ENCODE measurements at regions not wholly inside any gene's neighbourhood (a gene's known extent, or its start where the extent isn't known, plus 50 kb on each side); places are given as distances from the start of the nearest gene placed in this dataset.

DNA sequence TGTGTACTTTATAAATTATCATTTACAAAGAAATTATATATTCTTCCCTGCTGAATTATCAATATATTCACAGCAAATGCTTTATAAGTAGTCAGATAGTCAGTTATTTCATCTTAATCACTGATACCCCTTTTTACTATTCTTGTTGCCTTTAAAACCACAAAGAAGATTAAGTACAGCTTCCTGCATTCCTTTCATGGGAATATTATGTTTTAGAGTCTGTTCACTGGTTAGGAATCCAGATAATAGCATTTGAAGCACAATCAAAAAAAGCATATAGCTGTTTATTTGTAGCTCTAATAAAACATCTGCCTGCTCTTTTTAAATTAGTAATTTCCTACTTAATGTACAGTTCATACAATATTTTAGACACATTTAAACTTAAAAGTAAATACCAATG is 508.9 kb downstream of the FBXO15 start:
- TF ChIP-seq, protein P1, sequence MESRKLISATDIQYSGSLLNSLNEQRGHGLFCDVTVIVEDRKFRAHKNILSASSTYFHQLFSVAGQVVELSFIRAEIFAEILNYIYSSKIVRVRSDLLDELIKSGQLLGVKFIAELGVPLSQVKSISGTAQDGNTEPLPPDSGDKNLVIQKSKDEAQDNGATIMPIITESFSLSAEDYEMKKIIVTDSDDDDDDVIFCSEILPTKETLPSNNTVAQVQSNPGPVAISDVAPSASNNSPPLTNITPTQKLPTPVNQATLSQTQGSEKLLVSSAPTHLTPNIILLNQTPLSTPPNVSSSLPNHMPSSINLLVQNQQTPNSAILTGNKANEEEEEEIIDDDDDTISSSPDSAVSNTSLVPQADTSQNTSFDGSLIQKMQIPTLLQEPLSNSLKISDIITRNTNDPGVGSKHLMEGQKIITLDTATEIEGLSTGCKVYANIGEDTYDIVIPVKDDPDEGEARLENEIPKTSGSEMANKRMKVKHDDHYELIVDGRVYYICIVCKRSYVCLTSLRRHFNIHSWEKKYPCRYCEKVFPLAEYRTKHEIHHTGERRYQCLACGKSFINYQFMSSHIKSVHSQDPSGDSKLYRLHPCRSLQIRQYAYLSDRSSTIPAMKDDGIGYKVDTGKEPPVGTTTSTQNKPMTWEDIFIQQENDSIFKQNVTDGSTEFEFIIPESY (IDR thresholded peaks at IDR 0.05; ENCODE audit: extremely low read depth, insufficient replicate concordance, low read length), result no peak
- TF ChIP-seq CBX3 (IDR thresholded peaks at IDR 0.05; ENCODE audit: low read depth) (no peak), ZNF274 (IDR thresholded peaks at IDR 0.05; ENCODE audit: low read depth, low read length) (no peak), POLR2A (IDR thresholded peaks at IDR 0.05; ENCODE audit: borderline replicate concordance, extremely low read depth, insufficient read depth, insufficient read length) (no peak)
- no peak for DNase-seq (ENCODE audit: low read depth, low spot score)

DNA sequence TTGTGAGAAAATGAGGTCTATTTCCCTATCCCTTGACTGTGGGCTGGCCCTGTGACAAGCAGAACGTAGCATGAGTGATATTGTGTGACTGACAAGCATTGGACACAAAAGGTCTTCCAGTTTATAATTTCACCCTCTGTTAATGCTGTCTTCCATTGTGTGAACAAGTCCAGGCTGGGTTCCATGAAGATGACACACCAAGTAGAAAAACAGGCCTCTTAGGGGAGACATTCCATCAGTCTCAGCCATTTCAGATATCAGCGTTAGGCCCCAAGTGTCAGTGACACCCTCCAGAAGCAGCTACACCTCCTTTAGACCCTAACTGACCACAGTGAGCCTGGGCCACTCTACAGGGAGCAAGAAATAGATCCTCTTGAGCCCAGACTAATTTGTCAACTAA is 511.3 kb downstream of the FBXO15 start:
- H3K36me3 ChIP-seq (ENCODE audit: control insufficient read depth in 1 of 2, insufficient read depth in 2 of 2, low read length in 2 of 2), result no peaks in the 10 kb centered on the region
- ChIA-PET RAD21 (ENCODE audit: low non-redundant PET in 1 of 2, low total read pairs in 2 of 2, uncharacterized antibody in 2 of 2, unreplicated experiment in 2 of 2) (no interaction called here), POLR2A (no interaction called here), CTCF (no interaction called here)
- ATAC-seq (no peak), DNase-seq (ENCODE audit: low read depth, low spot score) (no peak)
- H4K20me1 ChIP-seq (ENCODE audit: insufficient read depth), result no peaks in the 10 kb centered on the region
- no TSS peak for BruUV-seq (replicated peaks)
- H3K9me3 ChIP-seq (ENCODE audit: control insufficient read depth in 1 of 2, insufficient read depth in 1 of 2, low read depth in 1 of 2, low read length in 2 of 2), result peaks cover 4 to 10% of the 10 kb centered on the region in 2 experiments; a peak in 2 of 4 replicates
- no peaks in the 10 kb centered on the region for H3K27me3 ChIP-seq (ENCODE audit: insufficient read depth, low read length)
- TF ChIP-seq, protein P2, sequence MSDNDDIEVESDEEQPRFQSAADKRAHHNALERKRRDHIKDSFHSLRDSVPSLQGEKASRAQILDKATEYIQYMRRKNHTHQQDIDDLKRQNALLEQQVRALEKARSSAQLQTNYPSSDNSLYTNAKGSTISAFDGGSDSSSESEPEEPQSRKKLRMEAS (IDR thresholded peaks at IDR 0.05), result no peak
- TF ChIP-seq, protein P3, sequence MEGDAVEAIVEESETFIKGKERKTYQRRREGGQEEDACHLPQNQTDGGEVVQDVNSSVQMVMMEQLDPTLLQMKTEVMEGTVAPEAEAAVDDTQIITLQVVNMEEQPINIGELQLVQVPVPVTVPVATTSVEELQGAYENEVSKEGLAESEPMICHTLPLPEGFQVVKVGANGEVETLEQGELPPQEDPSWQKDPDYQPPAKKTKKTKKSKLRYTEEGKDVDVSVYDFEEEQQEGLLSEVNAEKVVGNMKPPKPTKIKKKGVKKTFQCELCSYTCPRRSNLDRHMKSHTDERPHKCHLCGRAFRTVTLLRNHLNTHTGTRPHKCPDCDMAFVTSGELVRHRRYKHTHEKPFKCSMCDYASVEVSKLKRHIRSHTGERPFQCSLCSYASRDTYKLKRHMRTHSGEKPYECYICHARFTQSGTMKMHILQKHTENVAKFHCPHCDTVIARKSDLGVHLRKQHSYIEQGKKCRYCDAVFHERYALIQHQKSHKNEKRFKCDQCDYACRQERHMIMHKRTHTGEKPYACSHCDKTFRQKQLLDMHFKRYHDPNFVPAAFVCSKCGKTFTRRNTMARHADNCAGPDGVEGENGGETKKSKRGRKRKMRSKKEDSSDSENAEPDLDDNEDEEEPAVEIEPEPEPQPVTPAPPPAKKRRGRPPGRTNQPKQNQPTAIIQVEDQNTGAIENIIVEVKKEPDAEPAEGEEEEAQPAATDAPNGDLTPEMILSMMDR (IDR thresholded peaks at IDR 0.05 in 2 of 3, conservative IDR thresholded peaks at IDR 0.05 in 1 of 3; ENCODE audit: borderline replicate concordance in 1 of 3, insufficient read depth in 1 of 3, low read depth in 2 of 3, low read length in 2 of 3), result no peak
- no peak for TF ChIP-seq ZFX (IDR thresholded peaks at IDR 0.05)
- no peak for TF ChIP-seq TCF7L2 (IDR thresholded peaks at IDR 0.05; ENCODE audit: borderline replicate concordance, extremely low read depth, insufficient read depth, insufficient read length)
- TF ChIP-seq SP1 (IDR thresholded peaks at IDR 0.05; ENCODE audit: low read depth), result no peak
- TF ChIP-seq, protein P4, sequence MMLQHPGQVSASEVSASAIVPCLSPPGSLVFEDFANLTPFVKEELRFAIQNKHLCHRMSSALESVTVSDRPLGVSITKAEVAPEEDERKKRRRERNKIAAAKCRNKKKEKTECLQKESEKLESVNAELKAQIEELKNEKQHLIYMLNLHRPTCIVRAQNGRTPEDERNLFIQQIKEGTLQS (IDR thresholded peaks at IDR 0.05), result no peak
- no peak for TF ChIP-seq FOSL1 (IDR thresholded peaks at IDR 0.05; ENCODE audit: low read depth)
- no peak for TF ChIP-seq CBX3 (IDR thresholded peaks at IDR 0.05; ENCODE audit: low read depth)
- TF ChIP-seq SRF (IDR thresholded peaks at IDR 0.05; ENCODE audit: low read depth), result no peak
- no peak for TF ChIP-seq JUND (IDR thresholded peaks at IDR 0.05)
- TF ChIP-seq, protein P1 (IDR thresholded peaks at IDR 0.05; ENCODE audit: extremely low read depth, insufficient replicate concordance, low read length), result no peak
- no peak for TF ChIP-seq CEBPB (IDR thresholded peaks at IDR 0.05; ENCODE audit: low read depth)
- intact Hi-C loops (cut with micrococcal nuclease), result no loop called here
- H3K9ac ChIP-seq (ENCODE audit: low read length), result no peak overlapping the region
- H2AFZ ChIP-seq (ENCODE audit: low read depth, low read length, poor library complexity, severe bottlenecking), result no peak overlapping the region
- no peak overlapping the region for H3K4me2 ChIP-seq (ENCODE audit: low read length)
- no peaks in the 10 kb centered on the region for H3K4me1 ChIP-seq (ENCODE audit: control insufficient read depth in 1 of 2, insufficient read depth in 2 of 2, low read length in 2 of 2)
- H3K79me2 ChIP-seq (ENCODE audit: insufficient read depth, low read length), result no peaks in the 10 kb centered on the region
- H3K27ac ChIP-seq (ENCODE audit: low read depth, low read length), result no peak overlapping the region
- H3K4me3 ChIP-seq (replicated peaks in 1 of 2; ENCODE audit: low read depth in 1 of 2, low read length in 2 of 2), result no peak overlapping the region
- no peaks in the 10 kb centered on the region for H3K9me2 ChIP-seq (ENCODE audit: insufficient read depth)

More for the DNA sequence above, 508.9 kb downstream of the FBXO15 start:
- CTCF ChIA-PET, result no interaction called here
- Histone ChIP-seq H3K4me3 (replicated peaks in 1 of 2; ENCODE audit: low read depth in 1 of 2, low read length in 2 of 2) (no peak overlapping the region), H3K9me2 (ENCODE audit: insufficient read depth) (no peaks in the 10 kb centered on the region), H3K9me3 (ENCODE audit: control insufficient read depth in 1 of 2, insufficient read depth in 1 of 2, low read depth in 1 of 2, low read length in 2 of 2) (peaks cover 5 to 8% of the 10 kb centered on the region in 2 experiments; a peak in 2 of 4 replicates), H2AFZ (ENCODE audit: low read depth, low read length, poor library complexity, severe bottlenecking) (no peak overlapping the region), H3K36me3 (ENCODE audit: control insufficient read depth in 1 of 2, insufficient read depth in 2 of 2, low read length in 2 of 2) (no peaks in the 10 kb centered on the region), H3K4me1 (ENCODE audit: control insufficient read depth in 1 of 2, insufficient read depth in 2 of 2, low read length in 2 of 2) (no peaks in the 10 kb centered on the region), H3K79me2 (ENCODE audit: insufficient read depth, low read length) (no peaks in the 10 kb centered on the region), H3K9ac (ENCODE audit: low read length) (no peak overlapping the region), H3K27me3 (ENCODE audit: insufficient read depth, low read length) (no peaks in the 10 kb centered on the region), H3K4me2 (ENCODE audit: low read length) (no peak overlapping the region), H3K27ac (ENCODE audit: low read depth, low read length) (no peak overlapping the region), H4K20me1 (ENCODE audit: insufficient read depth) (no peaks in the 10 kb centered on the region)
- intact Hi-C loops (cut with micrococcal nuclease), result no loop called here
- RAD21 ChIA-PET (ENCODE audit: low non-redundant PET in 1 of 2, low total read pairs in 2 of 2, uncharacterized antibody in 2 of 2, unreplicated experiment in 2 of 2), result no interaction called here
- ATAC-seq, result no peak
- POLR2A ChIA-PET, result no interaction called here
- no TSS peak for BruUV-seq (replicated peaks)
